Tibial nerve (tissue), 4 donors: ENCODE measurements at regions not wholly inside any gene's neighbourhood (a gene's known extent, or its start where the extent isn't known, plus 50 kb on each side); places are given as distances from the start of the nearest gene placed in this dataset.
"Not testable (repeated sequence)": the region's sequence is repeated elsewhere in the genome, so short reads cannot be mapped to it uniquely, and the experiment has no call there.

ENCODE experiments used
- DNase-seq, 2 donors: peaks; one replicate each; pipeline ENCODE4 v3.0.0-alpha.2; 2019; ENCODE audit warnings: low spot score in 2 of 2
- H3K27ac ChIP-seq, 4 donors: fragments of 200-600 bp; sonication (generic) in 3 of 4; one replicate each; pipeline ENCODE4 v1.5.1; 2017 to 2019; ENCODE audit warnings: mild to moderate bottlenecking in 1 of 4
- H3K27me3 ChIP-seq, 2 donors: fragments of 200-600 bp; sonication (generic) in 1 of 2; one replicate each; pipeline versions ENCODE4 v1.5.1 to v1.6.0; 2017 to 2019
- H3K36me3 ChIP-seq, 3 donors: fragments of 200-600 bp; sonication (generic); one replicate each; pipeline ENCODE4 v1.5.1; 2018 to 2019
- H3K4me1 ChIP-seq, 4 donors: fragments of 200-600 bp; sonication (generic) in 3 of 4; one replicate each; pipeline ENCODE4 v1.5.1; 2017 to 2019
- H3K4me3 ChIP-seq, 4 donors: fragments of 200-600 bp; sonication (generic) in 3 of 4; one replicate each; pipeline ENCODE4 v1.5.1; 2017 to 2019; ENCODE audit warnings: mild to moderate bottlenecking in 1 of 4, moderate library complexity in 1 of 4
- H3K9me3 ChIP-seq, 4 donors: fragments of 200-600 bp; sonication (generic) in 3 of 4; one replicate each; pipeline ENCODE4 v1.5.1; 2017 to 2019
- EP300 ChIP-seq, 2 donors: sonication (generic); formaldehyde crosslinking; IDR thresholded peaks; one replicate each; pipeline ENCODE4 v1.6.1; 2017; ENCODE audit warnings: antibody characterized with exemption in 2 of 2, mild to moderate bottlenecking in 1 of 2
- POLR2A ChIP-seq, 2 donors: fragments of 450-650 bp; IDR thresholded peaks; one replicate each; pipeline ENCODE4 v1.6.1; 2017; ENCODE audit warnings: antibody characterized with exemption in 2 of 2, mild to moderate bottlenecking in 2 of 2, moderate library complexity in 2 of 2
- WGBS, 2 donors: methylation state at CpG; one replicate each; pipeline ENCODE4 v1.1.5; 2018; 5-methylcytosine and 5-hydroxymethylcytosine counted together
- TF ChIP-seq, protein P1 (sequence below), 5 experiments: fragments of 200-600 bp in 3 of 5; fragments of 450-650 bp in 2 of 5; sonication (generic) in 3 of 5; IDR thresholded peaks; one replicate each; pipeline ENCODE4 v1.5.1; 2016 to 2019; ENCODE audit warnings: antibody characterized with exemption in 5 of 5, mild to moderate bottlenecking in 3 of 5, moderate library complexity in 2 of 5

DNA sequence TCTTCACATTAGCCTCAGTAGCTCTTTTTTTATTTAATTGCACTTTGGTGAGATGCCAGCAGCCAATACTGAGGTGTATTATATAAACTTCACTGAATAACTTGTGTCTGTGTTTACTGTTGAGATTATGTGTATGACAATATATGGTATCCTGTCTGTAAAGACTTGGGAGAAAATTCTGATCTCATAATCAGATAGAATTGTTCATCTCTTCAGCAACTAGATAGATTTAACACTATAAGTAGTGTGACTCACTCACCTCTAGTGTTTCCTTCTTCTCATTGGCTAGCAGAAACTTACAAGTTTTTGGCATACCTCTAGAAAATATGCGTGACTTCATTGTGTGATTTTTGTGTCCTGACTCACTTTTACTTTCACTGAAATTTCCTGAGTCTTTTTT, 67.6 kb upstream of the TGFBR2 start:
- H3K27ac ChIP-seq: peak overlapping the region in 2 of 4 donors; percentile 6 to 32
- H3K27me3 ChIP-seq: no peaks in the 10 kb centered on the region
- no peaks in the 10 kb centered on the region for H3K36me3 ChIP-seq
- 55 to 72% methylated on average over 1 of the region's 1 CpG for WGBS, 2 donors
- H3K4me1 ChIP-seq: peaks cover 0 to 25% (median 3%) of the 10 kb centered on the region in 4 donors
- DNase-seq: no peak
- H3K4me3 ChIP-seq: no peak overlapping the region
- no peaks in the 10 kb centered on the region for H3K9me3 ChIP-seq
- TF ChIP-seq, protein P1, sequence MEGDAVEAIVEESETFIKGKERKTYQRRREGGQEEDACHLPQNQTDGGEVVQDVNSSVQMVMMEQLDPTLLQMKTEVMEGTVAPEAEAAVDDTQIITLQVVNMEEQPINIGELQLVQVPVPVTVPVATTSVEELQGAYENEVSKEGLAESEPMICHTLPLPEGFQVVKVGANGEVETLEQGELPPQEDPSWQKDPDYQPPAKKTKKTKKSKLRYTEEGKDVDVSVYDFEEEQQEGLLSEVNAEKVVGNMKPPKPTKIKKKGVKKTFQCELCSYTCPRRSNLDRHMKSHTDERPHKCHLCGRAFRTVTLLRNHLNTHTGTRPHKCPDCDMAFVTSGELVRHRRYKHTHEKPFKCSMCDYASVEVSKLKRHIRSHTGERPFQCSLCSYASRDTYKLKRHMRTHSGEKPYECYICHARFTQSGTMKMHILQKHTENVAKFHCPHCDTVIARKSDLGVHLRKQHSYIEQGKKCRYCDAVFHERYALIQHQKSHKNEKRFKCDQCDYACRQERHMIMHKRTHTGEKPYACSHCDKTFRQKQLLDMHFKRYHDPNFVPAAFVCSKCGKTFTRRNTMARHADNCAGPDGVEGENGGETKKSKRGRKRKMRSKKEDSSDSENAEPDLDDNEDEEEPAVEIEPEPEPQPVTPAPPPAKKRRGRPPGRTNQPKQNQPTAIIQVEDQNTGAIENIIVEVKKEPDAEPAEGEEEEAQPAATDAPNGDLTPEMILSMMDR (IDR thresholded peaks at IDR 0.05): no peak
- TF ChIP-seq POLR2A (IDR thresholded peaks at IDR 0.05): no peak
- TF ChIP-seq EP300 (IDR thresholded peaks at IDR 0.05): no peak

DNA sequence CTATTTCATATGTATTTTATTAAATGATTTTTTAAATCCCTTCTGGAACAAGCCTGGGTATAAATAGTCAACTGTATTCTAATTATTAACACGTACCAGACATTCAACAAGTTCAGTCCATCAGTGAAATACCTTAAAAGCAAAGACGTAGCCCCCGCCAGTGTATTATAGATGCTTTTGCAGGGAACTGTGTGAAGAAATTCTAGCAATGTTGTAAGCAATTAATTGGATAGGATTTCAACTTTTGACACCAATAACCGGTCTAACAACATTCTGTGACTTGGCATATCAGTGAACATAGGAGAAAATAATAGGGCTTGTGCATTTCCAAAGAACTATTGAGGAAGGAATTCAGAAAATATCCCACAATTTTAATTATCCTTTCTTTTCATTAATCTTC, 67.2 kb upstream of the TGFBR2 start:
- Histone ChIP-seq H3K27me3 (no peaks in the 10 kb centered on the region), H3K36me3 (no peaks in the 10 kb centered on the region), H3K9me3 (no peaks in the 10 kb centered on the region), H3K4me3 (no peak overlapping the region), H3K27ac (peak overlapping the region in 2 of 4 donors; percentile 6 to 32), H3K4me1 (peaks cover 0 to 25% (median 3%) of the 10 kb centered on the region in 4 donors)
- DNase-seq: no peak
- WGBS, 2 donors: 63 to 67% methylated on average over 4 of the region's 4 CpGs
- TF ChIP-seq, protein P1 (IDR thresholded peaks at IDR 0.05): no peak
- TF ChIP-seq EP300 (IDR thresholded peaks at IDR 0.05): no peak
- no peak for TF ChIP-seq POLR2A (IDR thresholded peaks at IDR 0.05)

DNA sequence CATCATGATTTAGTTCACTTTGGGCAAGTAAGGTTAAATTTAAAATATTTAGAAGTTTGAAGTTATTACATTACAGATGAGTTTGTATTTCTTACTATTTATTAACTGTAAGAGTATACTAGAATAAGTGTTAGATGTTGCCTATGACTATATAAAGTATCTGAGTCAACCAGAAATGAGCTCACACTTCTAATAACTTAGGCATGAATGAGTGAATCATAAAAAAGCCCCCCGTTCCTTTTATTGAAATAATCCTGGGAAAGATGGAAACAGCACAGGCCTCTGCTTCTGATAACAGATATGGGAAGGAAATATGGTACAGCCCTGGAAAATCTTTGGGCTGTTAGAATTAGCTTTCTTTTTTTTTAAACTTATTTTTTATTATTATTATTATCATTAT, 66.6 kb upstream of the TGFBR2 start:
- no peak for DNase-seq
- TF ChIP-seq, protein P1 (IDR thresholded peaks at IDR 0.05): no peak
- no peak for TF ChIP-seq EP300 (IDR thresholded peaks at IDR 0.05)
- TF ChIP-seq POLR2A (IDR thresholded peaks at IDR 0.05): no peak
- Histone ChIP-seq H3K9me3 (no peaks in the 10 kb centered on the region), H3K36me3 (no peaks in the 10 kb centered on the region), H3K27ac (peak overlapping the region in 1 of 4 donors; percentile 6), H3K4me1 (peaks cover 0 to 30% (median 3%) of the 10 kb centered on the region in 4 donors), H3K4me3 (no peak overlapping the region), H3K27me3 (no peaks in the 10 kb centered on the region)
- 34 to 50% methylated on average over 1 of the region's 1 CpG for whole genome bisulfite sequencing, 2 donors

DNA sequence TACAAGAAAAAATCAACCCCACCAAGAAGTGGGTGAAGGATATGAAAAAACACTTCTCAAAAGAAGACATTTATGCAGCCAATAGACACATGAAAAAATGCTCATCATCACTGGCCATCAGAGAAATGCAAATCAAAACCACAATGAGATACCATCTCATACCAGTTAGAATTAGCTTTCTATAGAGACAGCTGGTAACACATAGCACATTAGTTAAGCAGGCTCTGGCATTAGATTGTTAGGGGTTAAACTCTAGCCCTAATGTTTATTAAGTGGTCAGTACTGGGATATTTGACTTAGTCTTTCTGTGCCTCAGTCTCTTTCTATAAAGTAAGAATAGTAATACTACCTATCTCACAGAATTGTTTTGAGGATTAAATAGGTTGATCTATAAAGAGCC, 65.2 kb upstream of the TGFBR2 start:
- H3K27ac ChIP-seq, H3K36me3 ChIP-seq, H3K27me3 ChIP-seq, H3K4me3 ChIP-seq, DNase-seq, H3K9me3 ChIP-seq: not testable (repeated sequence)
- peaks cover 0 to 22% (median 3%) of the 10 kb centered on the region in 4 donors for H3K4me1 ChIP-seq

DNA sequence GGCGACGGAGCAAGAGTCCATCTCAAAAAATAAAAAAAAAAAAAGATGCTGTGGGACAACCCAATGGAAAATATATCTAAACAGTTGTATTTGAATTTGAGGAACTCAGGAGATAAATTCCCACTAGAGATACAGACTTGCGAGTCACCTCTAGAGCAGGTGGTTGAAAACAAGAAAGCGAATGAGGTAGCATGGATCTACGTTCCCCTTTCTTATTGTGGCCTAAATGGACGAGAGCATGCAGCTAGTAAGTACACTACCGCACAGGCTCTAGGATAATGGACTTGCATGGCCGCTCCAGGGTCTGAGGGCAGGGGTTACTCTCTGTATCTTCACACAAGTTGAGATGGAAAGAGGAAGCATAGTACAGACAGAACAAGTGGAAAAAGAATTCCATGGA, 63.5 kb upstream of the TGFBR2 start:
- Histone ChIP-seq H3K9me3 (no peaks in the 10 kb centered on the region), H3K27me3 (no peaks in the 10 kb centered on the region), H3K36me3 (no peaks in the 10 kb centered on the region), H3K4me3 (no peak overlapping the region), H3K27ac (no peak overlapping the region), H3K4me1 (peaks cover 0 to 21% (median 3%) of the 10 kb centered on the region in 4 donors)
- TF ChIP-seq, protein P1 (IDR thresholded peaks at IDR 0.05): no peak
- TF ChIP-seq EP300 (IDR thresholded peaks at IDR 0.05) (no peak), POLR2A (IDR thresholded peaks at IDR 0.05) (no peak)
- WGBS, 2 donors: 95 to 98% methylated on average over 8 of the region's 8 CpGs
- DNase-seq: no peak

DNA sequence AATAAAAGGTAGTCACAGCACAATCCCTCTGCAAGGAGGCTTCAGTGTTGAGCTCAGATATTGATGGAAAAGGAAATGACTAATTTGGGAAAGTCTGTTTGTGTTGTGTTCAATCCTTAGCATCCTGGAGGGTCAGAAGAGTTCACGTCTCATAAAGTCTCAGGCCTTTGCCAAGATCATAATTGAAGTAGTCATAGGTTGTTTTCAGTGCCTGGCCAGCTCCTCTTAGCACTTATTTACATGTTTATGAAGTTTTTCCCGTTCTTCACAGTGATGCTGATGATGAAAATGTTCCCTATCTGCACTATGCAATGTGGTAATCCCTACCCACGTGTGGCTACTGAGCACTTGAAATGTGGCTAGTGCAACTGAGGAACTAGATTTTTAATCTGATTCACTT, 61.6 kb upstream of the TGFBR2 start:
- WGBS, 2 donors: 27 to 50% methylated on average over 3 of the region's 3 CpGs
- Histone ChIP-seq H3K36me3 (no peaks in the 10 kb centered on the region), H3K4me1 (peaks cover 0 to 18% (median 0%) of the 10 kb centered on the region in 4 donors), H3K4me3 (no peak overlapping the region), H3K27me3 (no peaks in the 10 kb centered on the region), H3K27ac (peak overlapping the region in 2 of 4 donors; percentile 26 to 64), H3K9me3 (no peaks in the 10 kb centered on the region)
- TF ChIP-seq POLR2A (IDR thresholded peaks at IDR 0.05) (no peak), EP300 (IDR thresholded peaks at IDR 0.05) (peak in 1 of 2 donors; percentile 78)
- TF ChIP-seq, protein P1 (IDR thresholded peaks at IDR 0.05): no peak
- DNase-seq: no peak
